Gastrocnemius medialis (tissue), 4 donors: ENCODE measurements at regions not wholly inside any gene's neighbourhood (a gene's known extent, or its start where the extent isn't known, plus 50 kb on each side); places are given as distances from the start of the nearest gene placed in this dataset.

Source experiments
- ATAC-seq, 2 donors: fragments of 150-250 bp; one replicate each; pipeline ENCODE4 v1.9.1; 2016
- DNase-seq, 2 donors: peaks; one replicate each; pipeline ENCODE4 v3.0.0-alpha.2; 2019
- H3K27ac ChIP-seq, 4 donors: fragments of 200-600 bp; sonication (generic); 1 replicate in 1 of 4; 2 replicates in 3 of 4; pipeline ENCODE4 v1.5.1; 2016 to 2018; ENCODE audit warnings: mild to moderate bottlenecking in 2 of 4, moderate library complexity in 1 of 4
- H3K27me3 ChIP-seq, 3 donors: fragments of 200-600 bp; sonication (generic) in 2 of 3; 1 replicate in 1 of 3; 2 replicates in 2 of 3; pipeline versions ENCODE4 v1.5.1 to v1.6.0; 2016 to 2019; ENCODE audit warnings: mild to moderate bottlenecking in 1 of 3, moderate library complexity in 1 of 3
- H3K36me3 ChIP-seq, 2 donors: fragments of 200-600 bp; sonication (generic) in 1 of 2; one replicate each; pipeline ENCODE4 v1.5.1; 2017 to 2018
- H3K4me1 ChIP-seq, 2 donors: fragments of 200-600 bp; sonication (generic) in 1 of 2; one replicate each; pipeline ENCODE4 v1.5.1; 2016 to 2017; ENCODE audit warnings: mild to moderate bottlenecking in 2 of 2
- H3K4me3 ChIP-seq, 4 donors: fragments of 200-600 bp; sonication (generic) in 3 of 4; 1 replicate in 1 of 4; 2 replicates in 3 of 4; pipeline ENCODE4 v1.5.1; 2016 to 2019; ENCODE audit warnings: mild to moderate bottlenecking in 2 of 4
- H3K9me3 ChIP-seq, 3 donors: fragments of 200-600 bp; sonication (generic) in 2 of 3; 1 replicate in 1 of 3; 2 replicates in 2 of 3; pipeline ENCODE4 v1.5.1; 2016 to 2019
- POLR2A ChIP-seq, 2 donors: fragments of 450-650 bp; IDR thresholded peaks; one replicate each; pipeline ENCODE4 v1.6.1; 2017; ENCODE audit warnings: antibody characterized with exemption in 2 of 2, mild to moderate bottlenecking in 2 of 2, moderate library complexity in 2 of 2
- in situ Hi-C, 4 donors: fragments of 200-750 bp; cut with MboI; loops; one replicate each; pipeline versions ENCODE4 v1.15.0 to v1.8.0; 2017; ENCODE audit warnings: low sequenced_read_pairs in 4 of 4
- intact Hi-C: fragments of 100-400 bp; cut with DNase I; formaldehyde crosslinking; loops from one replicate; pipeline ENCODE4 v1.15.1; 2023; ENCODE audit warnings: low total_unique reads
- TF ChIP-seq, protein P1 (sequence below), 5 experiments: fragments of 450-650 bp in 3 of 5; fragments of 200-600 bp in 2 of 5; sonication (generic) in 2 of 5; IDR thresholded peaks in 4 of 5; conservative IDR thresholded peaks in 1 of 5; 1 replicate in 4 of 5; 2 replicates in 1 of 5; pipeline ENCODE4 v1.5.1; 2016 to 2019; ENCODE audit warnings: antibody characterized with exemption in 5 of 5, mild to moderate bottlenecking in 3 of 5, moderate library complexity in 3 of 5

DNA sequence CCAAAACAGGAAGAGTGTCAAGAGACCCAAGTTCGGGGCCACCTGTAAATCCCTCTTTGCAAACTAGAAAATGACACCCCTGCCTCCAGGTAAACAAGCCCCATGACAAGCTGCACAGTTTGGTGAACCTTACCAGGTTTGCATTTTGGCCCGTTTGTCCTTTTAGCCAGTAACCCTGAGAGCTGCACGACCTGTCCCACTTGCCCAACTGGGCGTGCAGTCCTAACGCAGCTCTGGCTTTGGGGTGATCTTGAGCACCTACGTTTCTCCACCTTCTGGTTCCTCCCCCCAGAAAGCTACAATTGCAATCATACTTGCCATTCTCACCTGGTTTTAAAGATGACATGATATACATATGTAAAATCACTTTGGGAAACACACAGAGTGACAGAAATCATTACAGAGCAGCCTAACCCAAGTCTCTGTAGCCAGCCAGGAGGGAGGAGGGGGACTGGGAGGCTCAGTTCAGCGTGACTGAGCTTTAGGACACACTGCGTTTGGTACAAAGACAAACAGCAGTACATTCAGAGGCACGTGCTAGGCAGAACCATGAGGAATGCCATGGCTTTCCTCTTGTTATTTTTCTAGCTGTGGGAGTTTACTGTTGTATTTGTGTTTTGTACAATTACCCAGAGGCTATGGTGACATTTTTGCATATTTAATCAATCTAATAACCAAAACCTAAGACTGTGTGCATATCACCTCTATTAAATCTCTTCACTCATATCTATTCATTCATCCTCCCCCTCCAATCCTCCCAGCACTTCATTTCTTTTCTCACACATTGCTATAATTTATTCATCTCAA lies 304.0 kb downstream of the IRS1 start:
- intact Hi-C loops, result no loop called here
- Histone ChIP-seq H3K36me3 (no peaks in the 10 kb centered on the region), H3K9me3 (no peaks in the 10 kb centered on the region), H3K27ac (no peak overlapping the region), H3K4me3 (no peak overlapping the region), H3K4me1 (no peaks in the 10 kb centered on the region), H3K27me3 (no peaks in the 10 kb centered on the region)
- DNase-seq (no peak), ATAC-seq (no peak)
- in situ Hi-C loops, result no loop called here
- no peak for TF ChIP-seq POLR2A (IDR thresholded peaks at IDR 0.05)
- TF ChIP-seq, protein P1, sequence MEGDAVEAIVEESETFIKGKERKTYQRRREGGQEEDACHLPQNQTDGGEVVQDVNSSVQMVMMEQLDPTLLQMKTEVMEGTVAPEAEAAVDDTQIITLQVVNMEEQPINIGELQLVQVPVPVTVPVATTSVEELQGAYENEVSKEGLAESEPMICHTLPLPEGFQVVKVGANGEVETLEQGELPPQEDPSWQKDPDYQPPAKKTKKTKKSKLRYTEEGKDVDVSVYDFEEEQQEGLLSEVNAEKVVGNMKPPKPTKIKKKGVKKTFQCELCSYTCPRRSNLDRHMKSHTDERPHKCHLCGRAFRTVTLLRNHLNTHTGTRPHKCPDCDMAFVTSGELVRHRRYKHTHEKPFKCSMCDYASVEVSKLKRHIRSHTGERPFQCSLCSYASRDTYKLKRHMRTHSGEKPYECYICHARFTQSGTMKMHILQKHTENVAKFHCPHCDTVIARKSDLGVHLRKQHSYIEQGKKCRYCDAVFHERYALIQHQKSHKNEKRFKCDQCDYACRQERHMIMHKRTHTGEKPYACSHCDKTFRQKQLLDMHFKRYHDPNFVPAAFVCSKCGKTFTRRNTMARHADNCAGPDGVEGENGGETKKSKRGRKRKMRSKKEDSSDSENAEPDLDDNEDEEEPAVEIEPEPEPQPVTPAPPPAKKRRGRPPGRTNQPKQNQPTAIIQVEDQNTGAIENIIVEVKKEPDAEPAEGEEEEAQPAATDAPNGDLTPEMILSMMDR (IDR thresholded peaks at IDR 0.05 in 4 of 5, conservative IDR thresholded peaks at IDR 0.05 in 1 of 5), result no peak

DNA sequence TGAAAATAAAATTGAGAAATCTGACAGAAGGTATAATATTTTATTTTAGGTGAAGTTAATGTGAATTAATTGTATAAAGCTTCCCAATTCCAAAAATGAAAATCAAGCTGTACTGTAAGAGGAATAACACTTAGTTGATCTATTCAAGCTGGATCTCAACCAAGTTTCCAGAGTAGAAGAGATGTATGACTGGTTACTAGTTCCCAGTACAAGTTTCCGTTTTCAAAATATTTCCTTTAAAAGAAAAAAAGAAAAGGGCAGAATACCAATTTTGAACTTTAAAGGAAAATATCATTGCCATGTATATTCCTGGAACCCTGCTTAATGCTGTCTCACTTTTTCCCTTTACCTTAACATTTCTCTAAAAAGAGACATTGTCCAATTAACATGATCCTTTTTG lies 308.5 kb downstream of the IRS1 start:
- Histone ChIP-seq H3K27ac (no peak overlapping the region), H3K9me3 (no peaks in the 10 kb centered on the region), H3K36me3 (no peaks in the 10 kb centered on the region), H3K4me3 (no peak overlapping the region), H3K4me1 (no peaks in the 10 kb centered on the region), H3K27me3 (no peaks in the 10 kb centered on the region)
- TF ChIP-seq, protein P1 (IDR thresholded peaks at IDR 0.05 in 4 of 5, conservative IDR thresholded peaks at IDR 0.05 in 1 of 5), result no peak
- no peak for TF ChIP-seq POLR2A (IDR thresholded peaks at IDR 0.05)
- in situ Hi-C loops (no loop called here), intact Hi-C loops (no loop called here)
- DNase-seq (no peak), ATAC-seq (no peak)

DNA sequence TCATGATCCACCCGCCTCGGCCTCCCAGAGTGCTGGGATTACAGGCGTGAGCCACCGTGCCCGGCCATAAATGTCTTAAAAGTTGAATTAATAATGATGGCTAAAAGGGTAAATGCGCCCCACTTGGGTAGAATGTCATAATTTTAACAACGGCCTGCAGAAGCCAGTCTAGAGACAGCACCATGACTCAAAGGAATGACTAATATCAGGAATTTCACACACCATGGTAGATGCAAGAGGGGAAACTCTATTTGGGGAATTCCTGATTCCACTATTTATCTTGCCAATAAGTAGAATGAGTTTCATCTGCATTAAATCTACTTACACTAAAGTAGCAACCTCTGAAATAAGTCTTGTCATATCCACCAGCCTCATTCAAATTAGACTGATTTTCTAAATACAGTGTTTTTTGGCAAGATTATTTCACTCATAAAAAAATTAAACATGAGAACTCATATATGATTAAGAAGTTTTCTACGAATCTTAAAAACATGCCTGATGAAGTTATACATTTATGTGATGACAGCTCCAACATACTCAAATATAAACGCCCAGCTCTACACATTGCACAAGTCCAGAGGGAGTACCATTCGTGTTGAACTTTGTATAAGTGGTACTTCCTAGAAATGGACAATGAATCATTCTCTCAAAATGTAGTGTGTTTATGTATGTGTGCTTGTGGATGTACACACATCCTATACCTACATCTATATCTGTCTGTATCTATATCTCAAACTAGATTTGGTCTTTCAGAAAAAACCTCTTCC lies 309.7 kb downstream of the IRS1 start:
- intact Hi-C loops, result no loop called here
- no peaks in the 10 kb centered on the region for H3K27me3 ChIP-seq
- in situ Hi-C loops, result no loop called here
- H3K36me3 ChIP-seq, result no peaks in the 10 kb centered on the region
- TF ChIP-seq, protein P1 (IDR thresholded peaks at IDR 0.05 in 4 of 5, conservative IDR thresholded peaks at IDR 0.05 in 1 of 5), result no peak
- no peak for TF ChIP-seq POLR2A (IDR thresholded peaks at IDR 0.05)
- H3K4me1 ChIP-seq, result no peaks in the 10 kb centered on the region
- no peak overlapping the region for H3K4me3 ChIP-seq
- no peak for DNase-seq
- no peaks in the 10 kb centered on the region for H3K9me3 ChIP-seq
- no peak for ATAC-seq
- no peak overlapping the region for H3K27ac ChIP-seq

DNA sequence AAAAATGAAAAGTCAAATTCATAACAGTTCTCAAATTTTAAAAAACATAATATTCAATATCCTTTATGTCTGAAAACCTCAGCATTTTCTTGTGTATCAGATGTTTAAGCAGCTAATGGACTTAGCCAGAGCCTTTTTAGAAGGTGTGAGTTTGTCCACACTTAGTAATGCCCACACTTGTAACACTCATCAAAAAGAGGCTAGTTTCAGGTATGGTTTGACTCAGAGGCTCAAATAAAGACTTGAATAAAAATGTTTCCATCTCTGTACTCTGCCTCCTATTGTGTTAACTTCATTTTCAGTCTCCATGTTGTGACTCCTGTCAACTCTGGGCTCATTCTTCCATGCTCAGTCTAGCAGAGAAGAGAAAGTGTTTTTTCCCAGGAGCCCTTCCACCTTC lies 311.6 kb downstream of the IRS1 start:
- Histone ChIP-seq H3K4me3 (no peak overlapping the region), H3K9me3 (no peaks in the 10 kb centered on the region), H3K4me1 (no peaks in the 10 kb centered on the region), H3K27me3 (no peaks in the 10 kb centered on the region), H3K36me3 (no peaks in the 10 kb centered on the region), H3K27ac (no peak overlapping the region)
- ATAC-seq (no peak), DNase-seq (no peak)
- intact Hi-C loops (no loop called here), in situ Hi-C loops (no loop called here)
- TF ChIP-seq, protein P1 (IDR thresholded peaks at IDR 0.05 in 4 of 5, conservative IDR thresholded peaks at IDR 0.05 in 1 of 5), result no peak
- no peak for TF ChIP-seq POLR2A (IDR thresholded peaks at IDR 0.05)
